CD14-positive monocyte (primary cell): ENCODE measurements at regions not wholly inside any gene's neighbourhood (a gene's known extent, or its start where the extent isn't known, plus 50 kb on each side); places are given as distances from the start of the nearest gene placed in this dataset.

Source experiments
- DNase-seq, 3 donors: peaks; one replicate each; pipeline ENCODE4 v3.0.0-alpha.2; 2011 to 2022
- H2AFZ ChIP-seq: 2 replicates; pipeline ENCODE4 v1.6.0; 2012; ENCODE audit warnings: mild to moderate bottlenecking, low read depth, low read length, inconsistent platforms; ENCODE audit not compliant: insufficient read depth, poor library complexity, severe bottlenecking
- H3K27ac ChIP-seq, 2 donors: 1 replicate in 1 of 2; 2 replicates in 1 of 2; pipeline ENCODE4 v1.5.1; 2012 to 2013; ENCODE audit warnings: low read length in 2 of 2, control low read depth in 1 of 2, inconsistent platforms in 1 of 2, low read depth in 1 of 2, mild to moderate bottlenecking in 1 of 2
- H3K27me3 ChIP-seq, 2 donors: one replicate each; pipeline versions ENCODE4 v1.6.0 to v1.6.1; 2011 to 2013; ENCODE audit warnings: low read length in 2 of 2; ENCODE audit not compliant: control insufficient read depth in 2 of 2, insufficient read depth in 2 of 2
- H3K36me3 ChIP-seq, 2 donors: replicated peaks in 1 of 2; 1 replicate in 1 of 2; 2 replicates in 1 of 2; pipeline versions ENCODE4 v1.5.1 to v1.6.1; 2012 to 2013; ENCODE audit warnings: low read length in 2 of 2, control low read depth in 1 of 2, inconsistent platforms in 1 of 2, mild to moderate bottlenecking in 1 of 2; ENCODE audit not compliant: insufficient read depth in 2 of 2, control insufficient read depth in 1 of 2
- H3K4me1 ChIP-seq, 2 donors: 1 replicate in 1 of 2; 2 replicates in 1 of 2; pipeline versions ENCODE4 v1.5.1 to v1.6.1; 2012 to 2013; ENCODE audit warnings: low read length in 2 of 2, control low read depth in 1 of 2, inconsistent platforms in 1 of 2, mild to moderate bottlenecking in 1 of 2, moderate library complexity in 1 of 2; ENCODE audit not compliant: insufficient read depth in 2 of 2, control insufficient read depth in 1 of 2
- H3K4me2 ChIP-seq: replicated peaks from 2 replicates; pipeline ENCODE3; 2012; ENCODE audit warnings: low read length, moderate library complexity, mild to moderate bottlenecking; ENCODE audit not compliant: poor library complexity, severe bottlenecking; ENCODE audit errors: extremely low read depth
- H3K4me3 ChIP-seq, 3 experiments: fragments of 200-600 bp in 1 of 3; sonication (generic) in 1 of 3; replicated peaks in 1 of 3; 1 replicate in 2 of 3; 2 replicates in 1 of 3; pipeline ENCODE4 v1.5.1; 2011 to 2013; ENCODE audit warnings: low read length in 3 of 3, mild to moderate bottlenecking in 3 of 3, control low read depth in 2 of 3, low read depth in 2 of 3, inconsistent platforms in 1 of 3, moderate library complexity in 1 of 3
- H3K79me2 ChIP-seq: 2 replicates; pipeline ENCODE4 v1.6.0; 2012; ENCODE audit warnings: mild to moderate bottlenecking, control low read depth, inconsistent platforms, low read length, moderate library complexity; ENCODE audit not compliant: insufficient read depth
- H3K9ac ChIP-seq: 2 replicates; pipeline ENCODE4 v1.6.0; 2017; ENCODE audit warnings: low read length, mild to moderate bottlenecking; ENCODE audit not compliant: insufficient read depth, poor library complexity, severe bottlenecking
- H3K9me3 ChIP-seq, 2 donors: replicated peaks in 1 of 2; 1 replicate in 1 of 2; 2 replicates in 1 of 2; pipeline versions ENCODE4 v1.5.1 to v1.6.1; 2012 to 2013; ENCODE audit warnings: low read length in 2 of 2, control low read depth in 1 of 2; ENCODE audit not compliant: control insufficient read depth in 1 of 2, insufficient read depth in 1 of 2
- H4K20me1 ChIP-seq: 2 replicates; pipeline ENCODE4 v1.6.0; 2012; ENCODE audit warnings: mild to moderate bottlenecking, low read length, control low read depth, moderate library complexity; ENCODE audit not compliant: insufficient read depth
- H3K27ac Mint-ChIP-seq, 7 donors: one replicate each; pipeline ENCODE4 v1.8.0; 2020; ENCODE audit warnings: mild to moderate bottlenecking in 7 of 7, mixed read lengths in 7 of 7, moderate library complexity in 6 of 7, inconsistent platforms in 2 of 7
- H3K27me3 Mint-ChIP-seq, 3 donors: one replicate each; pipeline ENCODE4 v1.8.0; 2021 to 2022; ENCODE audit warnings: low read depth in 3 of 3, mild to moderate bottlenecking in 3 of 3, mixed read lengths in 3 of 3, moderate library complexity in 3 of 3, inconsistent platforms in 1 of 3
- H3K36me3 Mint-ChIP-seq, 2 donors: one replicate each; pipeline ENCODE4 v1.8.0; 2020; ENCODE audit warnings: mixed read lengths in 2 of 2, inconsistent platforms in 1 of 2, mild to moderate bottlenecking in 1 of 2
- H3K4me1 Mint-ChIP-seq: one replicate; pipeline ENCODE4 v1.8.0; 2020; ENCODE audit warnings: mild to moderate bottlenecking, mixed read lengths
- H3K4me3 Mint-ChIP-seq, 2 donors: one replicate each; pipeline ENCODE4 v1.8.0; 2020; ENCODE audit warnings: mild to moderate bottlenecking in 2 of 2, mixed read lengths in 2 of 2, moderate library complexity in 1 of 2
- H3K9me3 Mint-ChIP-seq, 7 donors: one replicate each; pipeline ENCODE4 v1.8.0; 2020 to 2022; ENCODE audit warnings: mixed read lengths in 7 of 7, mild to moderate bottlenecking in 6 of 7, moderate library complexity in 6 of 7, inconsistent platforms in 2 of 7
- CTCF ChIP-seq: fragments of 200-600 bp; IDR thresholded peaks from one replicate; pipeline ENCODE4 v1.8.0; 2022; ENCODE audit warnings: antibody characterized with exemption, mild to moderate bottlenecking
- WGBS: methylation state at CpG from one replicate; pipeline ENCODE4 v1.1.5; 2013; ENCODE audit warnings: missing lambda C conversion rate; ENCODE audit not compliant: insufficient coverage; 5-methylcytosine and 5-hydroxymethylcytosine counted together
- intact Hi-C, 2 donors: fragments of 100-400 bp; cut with micrococcal nuclease; formaldehyde crosslinking; loops; one replicate each; pipeline versions ENCODE4 v1.15.0 to v1.15.1; 2023

- Mint-ChIP-seq H3K27ac (no peak overlapping the region), H3K27me3 (peaks cover 0 to 2% (median 1%) of the 10 kb centered on the region in 3 donors), H3K36me3 (no peaks in the 10 kb centered on the region), H3K4me1 (peaks cover 2% of the 10 kb centered on the region), H3K9me3 (peaks cover 0 to 2% (median 0%) of the 10 kb centered on the region in 7 donors), H3K4me3 (no peak overlapping the region)
- H3K9me3 ChIP-seq = no peaks in the 10 kb centered on the region
- intact Hi-C loops = no loop called here
- no peaks in the 10 kb centered on the region for H4K20me1 ChIP-seq
- no peak for TF ChIP-seq CTCF
- no peaks in the 10 kb centered on the region for H3K36me3 ChIP-seq
- H3K4me2 ChIP-seq = no peak overlapping the region
- no peaks in the 10 kb centered on the region for H3K79me2 ChIP-seq
- no CpG with 5 or more reads among the region's 2 CpGs for WGBS
- no peak for DNase-seq
- H2AFZ ChIP-seq = no peak overlapping the region
- H3K27ac ChIP-seq = no peak overlapping the region
- no peak overlapping the region for H3K9ac ChIP-seq
- H3K4me3 ChIP-seq = no peak overlapping the region
- H3K27me3 ChIP-seq = no peaks in the 10 kb centered on the region
- no peaks in the 10 kb centered on the region for H3K4me1 ChIP-seq
Observed at GRCh38 chr20:7108929-7109328, 341.4 kb downstream of the BMP2 start.

- Histone ChIP-seq H3K4me2 (no peak overlapping the region), H3K9me3 (no peaks in the 10 kb centered on the region), H3K79me2 (no peaks in the 10 kb centered on the region), H3K27me3 (no peaks in the 10 kb centered on the region), H3K36me3 (no peaks in the 10 kb centered on the region), H3K4me3 (no peak overlapping the region), H3K9ac (no peak overlapping the region), H3K4me1 (no peaks in the 10 kb centered on the region), H4K20me1 (no peaks in the 10 kb centered on the region), H3K27ac (no peak overlapping the region), H2AFZ (no peak overlapping the region)
- Mint-ChIP-seq H3K36me3 (no peaks in the 10 kb centered on the region), H3K27me3 (peaks cover 0 to 2% (median 1%) of the 10 kb centered on the region in 3 donors), H3K27ac (no peak overlapping the region), H3K9me3 (peaks cover 0 to 2% (median 0%) of the 10 kb centered on the region in 7 donors), H3K4me3 (no peak overlapping the region), H3K4me1 (no peaks in the 10 kb centered on the region)
- no peak for TF ChIP-seq CTCF
- no peak for DNase-seq
- 40% methylated on average over 4 of the region's 14 CpGs for WGBS
- intact Hi-C loops = no loop called here
Observed at GRCh38 chr20:7113577-7114466, 346.3 kb downstream of the BMP2 start.
